ENCODE measurements at regions not wholly inside any gene's neighbourhood (a gene's known extent, or its start where the extent isn't known, plus 50 kb on each side); places are given as distances from the start of the nearest gene placed in this dataset.
A peak's percentile ranks its signal among the peaks of the same experiment; 100 is the strongest.

DNA sequence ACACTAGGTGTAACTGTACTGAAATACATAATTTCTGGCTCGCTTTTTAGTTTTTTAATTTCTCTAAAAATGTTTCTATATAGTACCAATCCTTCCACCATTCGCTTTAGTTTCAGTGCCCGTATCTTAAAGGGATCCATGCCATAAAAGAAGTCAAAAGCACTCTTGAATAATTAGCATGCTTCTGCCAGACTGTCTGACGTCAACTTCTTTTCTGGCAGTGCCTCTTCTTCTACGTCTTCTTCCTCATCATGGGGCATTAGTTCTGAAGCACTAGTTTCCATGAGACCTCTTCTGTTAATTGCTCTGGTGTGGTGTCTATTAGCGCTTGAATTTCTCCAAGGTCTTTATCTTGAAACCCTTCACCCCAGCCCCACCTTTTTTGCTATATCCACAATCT lies 93.8 kb upstream of the DOCK9 start:
- Histone ChIP-seq H3K4me2 (replicated peaks; ENCODE audit: extremely low read depth, low read length, poor library complexity, severe bottlenecking) (no peak overlapping the region), H2AFZ (ENCODE audit: insufficient read depth, low read depth, low read length, poor library complexity, severe bottlenecking) (no peak overlapping the region), H3K9ac (ENCODE audit: insufficient read depth, low read length, poor library complexity, severe bottlenecking) (no peak overlapping the region), H4K20me1 (ENCODE audit: insufficient read depth, low read length) (no peaks in the 10 kb centered on the region), H3K27me3 (ENCODE audit: control insufficient read depth in 2 of 2, insufficient read depth in 2 of 2, low read length in 2 of 2) (peaks cover 97 to 100% of the 10 kb centered on the region in 2 donors), H3K4me3 (replicated peaks in 1 of 3; ENCODE audit: low read depth in 2 of 3, low read length in 3 of 3) (no peak overlapping the region), H3K4me1 (ENCODE audit: control insufficient read depth in 1 of 2, insufficient read depth in 2 of 2, low read length in 2 of 2) (no peaks in the 10 kb centered on the region), H3K9me3 (replicated peaks in 1 of 2; ENCODE audit: control insufficient read depth in 1 of 2, insufficient read depth in 1 of 2, low read length in 2 of 2) (peaks cover 23 to 67% of the 10 kb centered on the region in 2 donors), H3K27ac (ENCODE audit: low read depth in 1 of 2, low read length in 2 of 2) (no peak overlapping the region), H3K79me2 (ENCODE audit: insufficient read depth, low read length) (no peaks in the 10 kb centered on the region), H3K36me3 (replicated peaks in 1 of 2; ENCODE audit: control insufficient read depth in 1 of 2, insufficient read depth in 2 of 2, low read length in 2 of 2) (no peaks in the 10 kb centered on the region)
- H3K27me3 Mint-ChIP-seq (ENCODE audit: low read depth in 3 of 3): peaks cover 92 to 95% (median 95%) of the 10 kb centered on the region in 3 donors
- no peak overlapping the region for H3K27ac Mint-ChIP-seq
- peaks cover 3 to 4% of the 10 kb centered on the region in 2 donors for H3K36me3 Mint-ChIP-seq
- H3K9me3 Mint-ChIP-seq: peaks cover 25 to 49% (median 43%) of the 10 kb centered on the region in 7 donors
- intact Hi-C loops (cut with micrococcal nuclease): no loop called here
- no peak for DNase-seq
- TF ChIP-seq, protein P1, sequence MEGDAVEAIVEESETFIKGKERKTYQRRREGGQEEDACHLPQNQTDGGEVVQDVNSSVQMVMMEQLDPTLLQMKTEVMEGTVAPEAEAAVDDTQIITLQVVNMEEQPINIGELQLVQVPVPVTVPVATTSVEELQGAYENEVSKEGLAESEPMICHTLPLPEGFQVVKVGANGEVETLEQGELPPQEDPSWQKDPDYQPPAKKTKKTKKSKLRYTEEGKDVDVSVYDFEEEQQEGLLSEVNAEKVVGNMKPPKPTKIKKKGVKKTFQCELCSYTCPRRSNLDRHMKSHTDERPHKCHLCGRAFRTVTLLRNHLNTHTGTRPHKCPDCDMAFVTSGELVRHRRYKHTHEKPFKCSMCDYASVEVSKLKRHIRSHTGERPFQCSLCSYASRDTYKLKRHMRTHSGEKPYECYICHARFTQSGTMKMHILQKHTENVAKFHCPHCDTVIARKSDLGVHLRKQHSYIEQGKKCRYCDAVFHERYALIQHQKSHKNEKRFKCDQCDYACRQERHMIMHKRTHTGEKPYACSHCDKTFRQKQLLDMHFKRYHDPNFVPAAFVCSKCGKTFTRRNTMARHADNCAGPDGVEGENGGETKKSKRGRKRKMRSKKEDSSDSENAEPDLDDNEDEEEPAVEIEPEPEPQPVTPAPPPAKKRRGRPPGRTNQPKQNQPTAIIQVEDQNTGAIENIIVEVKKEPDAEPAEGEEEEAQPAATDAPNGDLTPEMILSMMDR (IDR thresholded peaks at IDR 0.05): no peak
- peak overlapping the region in 1 of 2 donors; percentile 57 for H3K4me3 Mint-ChIP-seq
- 100% methylated on average over 2 of the region's 6 CpGs for WGBS (ENCODE audit: insufficient coverage)
- H3K4me1 Mint-ChIP-seq: no peaks in the 10 kb centered on the region

DNA sequence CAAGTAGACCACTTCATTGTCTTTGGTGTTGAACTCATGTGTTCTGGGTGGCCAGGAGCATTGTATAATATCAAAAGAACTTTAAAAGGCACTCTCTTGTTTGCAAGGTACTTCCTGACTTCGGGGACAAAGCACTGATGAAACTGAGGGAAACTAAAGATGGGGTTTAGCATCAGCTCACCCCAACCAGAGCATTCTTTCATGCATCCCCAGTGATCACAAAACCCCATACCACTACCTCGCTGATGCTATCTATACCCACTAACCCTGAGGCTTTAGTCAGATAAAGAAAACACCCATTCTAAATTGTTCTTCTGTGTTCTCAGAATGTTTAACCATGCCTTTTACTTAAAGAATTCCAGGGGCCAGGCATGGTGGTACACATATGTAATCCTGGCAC lies 94.5 kb upstream of the DOCK9 start:
- H3K9me3 ChIP-seq (replicated peaks in 1 of 2; ENCODE audit: control insufficient read depth in 1 of 2, insufficient read depth in 1 of 2, low read length in 2 of 2): peaks cover 30 to 67% of the 10 kb centered on the region in 2 donors
- Mint-ChIP-seq H3K9me3 (peaks cover 27 to 51% (median 48%) of the 10 kb centered on the region in 7 donors), H3K27ac (no peak overlapping the region), H3K4me3 (peak overlapping the region in 1 of 2 donors; percentile 76), H3K27me3 (ENCODE audit: low read depth in 3 of 3) (peaks cover 92 to 95% (median 95%) of the 10 kb centered on the region in 3 donors), H3K4me1 (no peaks in the 10 kb centered on the region), H3K36me3 (peaks cover 4 to 5% of the 10 kb centered on the region in 2 donors)
- TF ChIP-seq, protein P1 (IDR thresholded peaks at IDR 0.05): no peak
- no peaks in the 10 kb centered on the region for H4K20me1 ChIP-seq (ENCODE audit: insufficient read depth, low read length)
- H3K27ac ChIP-seq (ENCODE audit: low read depth in 1 of 2, low read length in 2 of 2): no peak overlapping the region
- no peak overlapping the region for H2AFZ ChIP-seq (ENCODE audit: insufficient read depth, low read depth, low read length, poor library complexity, severe bottlenecking)
- H3K4me2 ChIP-seq (replicated peaks; ENCODE audit: extremely low read depth, low read length, poor library complexity, severe bottlenecking): no peak overlapping the region
- 100% methylated on average over 1 of the region's 2 CpGs for WGBS (ENCODE audit: insufficient coverage)
- no peak overlapping the region for H3K4me3 ChIP-seq (replicated peaks in 1 of 3; ENCODE audit: low read depth in 2 of 3, low read length in 3 of 3)
- no peaks in the 10 kb centered on the region for H3K36me3 ChIP-seq (replicated peaks in 1 of 2; ENCODE audit: control insufficient read depth in 1 of 2, insufficient read depth in 2 of 2, low read length in 2 of 2)
- intact Hi-C loops (cut with micrococcal nuclease): no loop called here
- no peaks in the 10 kb centered on the region for H3K79me2 ChIP-seq (ENCODE audit: insufficient read depth, low read length)
- peaks cover 97 to 100% of the 10 kb centered on the region in 2 donors for H3K27me3 ChIP-seq (ENCODE audit: control insufficient read depth in 2 of 2, insufficient read depth in 2 of 2, low read length in 2 of 2)
- H3K4me1 ChIP-seq (ENCODE audit: control insufficient read depth in 1 of 2, insufficient read depth in 2 of 2, low read length in 2 of 2): no peaks in the 10 kb centered on the region
- H3K9ac ChIP-seq (ENCODE audit: insufficient read depth, low read length, poor library complexity, severe bottlenecking): no peak overlapping the region
- DNase-seq: no peak

Data from CD14-positive monocyte (primary cell).